AG09309 (cell line): ENCODE measurements at regions not wholly inside any gene's neighbourhood (a gene's known extent, or its start where the extent isn't known, plus 50 kb on each side); places are given as distances from the start of the nearest gene placed in this dataset.

Experiments
- DNase-seq: peaks from one replicate; pipeline ENCODE4 v3.0.0-alpha.2; 2010; ENCODE audit warnings: low read depth
- H3K4me3 ChIP-seq: 2 replicates; pipeline ENCODE4 v1.5.1; 2011; ENCODE audit warnings: mild to moderate bottlenecking, low read depth, low read length, moderate library complexity; ENCODE audit not compliant: control insufficient read depth
- TF ChIP-seq, protein P1 (sequence below): IDR thresholded peaks from 2 replicates; pipeline ENCODE4 v1.5.1; 2011; ENCODE audit warnings: mild to moderate bottlenecking, low read depth, low read length, inconsistent platforms; ENCODE audit not compliant: insufficient read depth, control insufficient read depth; ENCODE audit errors: missing control alignments

DNA sequence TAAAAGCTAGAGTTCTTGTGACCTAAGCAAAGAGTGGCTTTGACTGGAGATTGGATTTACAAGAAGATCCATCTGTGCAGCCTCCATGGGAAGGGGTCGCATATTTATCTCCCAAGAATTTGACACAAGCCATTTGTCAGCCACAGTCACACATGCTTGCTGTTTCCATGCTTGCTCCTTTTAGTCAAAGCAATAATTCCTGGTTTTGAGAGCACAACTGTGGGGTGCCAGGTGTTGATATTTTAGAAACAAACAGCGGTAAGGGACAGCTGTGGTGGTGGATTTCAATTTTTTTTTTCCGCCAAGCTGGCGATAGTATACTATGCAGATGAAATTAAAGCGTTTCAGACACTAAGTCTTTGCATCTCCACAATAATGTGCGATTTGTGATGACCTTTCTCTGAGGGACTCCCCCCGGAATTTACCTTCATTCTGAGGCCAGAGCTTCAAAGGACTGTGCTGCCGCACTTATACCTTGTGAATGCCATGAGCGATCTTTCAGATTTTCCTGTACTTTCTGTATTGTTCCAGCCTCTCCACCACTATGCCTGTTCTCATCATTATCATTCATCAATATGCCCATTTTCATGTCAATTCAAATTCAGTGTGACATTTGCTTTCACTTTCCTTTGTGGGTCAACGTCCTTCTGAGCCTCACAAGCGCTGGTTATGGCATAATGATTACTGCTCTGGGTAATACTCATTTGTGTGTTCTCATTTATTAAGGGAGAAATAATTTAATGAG lies 108.2 kb upstream of the KBTBD8 start:
- TF ChIP-seq, protein P1, sequence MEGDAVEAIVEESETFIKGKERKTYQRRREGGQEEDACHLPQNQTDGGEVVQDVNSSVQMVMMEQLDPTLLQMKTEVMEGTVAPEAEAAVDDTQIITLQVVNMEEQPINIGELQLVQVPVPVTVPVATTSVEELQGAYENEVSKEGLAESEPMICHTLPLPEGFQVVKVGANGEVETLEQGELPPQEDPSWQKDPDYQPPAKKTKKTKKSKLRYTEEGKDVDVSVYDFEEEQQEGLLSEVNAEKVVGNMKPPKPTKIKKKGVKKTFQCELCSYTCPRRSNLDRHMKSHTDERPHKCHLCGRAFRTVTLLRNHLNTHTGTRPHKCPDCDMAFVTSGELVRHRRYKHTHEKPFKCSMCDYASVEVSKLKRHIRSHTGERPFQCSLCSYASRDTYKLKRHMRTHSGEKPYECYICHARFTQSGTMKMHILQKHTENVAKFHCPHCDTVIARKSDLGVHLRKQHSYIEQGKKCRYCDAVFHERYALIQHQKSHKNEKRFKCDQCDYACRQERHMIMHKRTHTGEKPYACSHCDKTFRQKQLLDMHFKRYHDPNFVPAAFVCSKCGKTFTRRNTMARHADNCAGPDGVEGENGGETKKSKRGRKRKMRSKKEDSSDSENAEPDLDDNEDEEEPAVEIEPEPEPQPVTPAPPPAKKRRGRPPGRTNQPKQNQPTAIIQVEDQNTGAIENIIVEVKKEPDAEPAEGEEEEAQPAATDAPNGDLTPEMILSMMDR, result no peak
- DNase-seq, result no peak
- H3K4me3 ChIP-seq, result no peak overlapping the region

DNA sequence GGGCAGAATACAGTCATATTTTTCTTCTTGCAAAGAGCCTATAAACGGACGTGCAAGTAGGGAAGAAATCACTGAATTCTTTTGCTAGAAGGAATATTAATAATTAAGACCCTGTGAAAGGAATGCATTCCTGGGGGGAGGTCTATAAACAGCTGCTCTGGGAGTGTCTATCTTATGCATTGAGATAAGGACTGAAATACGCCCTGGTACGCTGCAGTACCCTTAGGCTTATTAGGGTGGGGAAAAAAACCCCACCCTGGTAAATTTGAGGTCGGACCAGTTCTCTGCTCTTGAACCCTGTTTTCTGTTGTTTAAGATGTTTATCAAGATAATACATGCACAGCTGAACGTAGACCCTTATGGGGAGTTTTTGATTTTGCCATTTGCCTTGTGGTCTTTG lies 100.0 kb upstream of the KBTBD8 start:
- TF ChIP-seq, protein P1, result no peak
- no peak for DNase-seq
- H3K4me3 ChIP-seq, result no peak overlapping the region

DNA sequence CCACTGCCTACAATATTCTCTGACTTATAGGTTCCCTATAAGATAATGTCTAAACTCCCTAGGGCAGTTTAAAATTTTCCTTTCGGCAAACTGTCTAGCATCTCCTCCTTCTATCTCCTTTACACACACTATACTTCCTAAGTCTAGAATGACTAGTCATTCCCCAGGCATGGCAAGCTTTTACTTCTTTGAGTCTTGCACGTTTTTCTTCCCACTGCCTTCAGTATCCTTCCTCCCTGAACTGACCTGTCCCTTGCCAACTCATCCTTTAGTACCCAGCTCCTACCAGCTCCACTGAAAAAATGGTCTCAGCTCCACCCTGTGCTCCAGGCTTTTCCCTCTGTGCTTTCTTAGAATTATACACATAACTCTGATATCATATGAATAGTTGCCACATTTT lies 93.8 kb upstream of the KBTBD8 start:
- no peak overlapping the region for H3K4me3 ChIP-seq
- TF ChIP-seq, protein P1, result no peak
- DNase-seq, result no peak

DNA sequence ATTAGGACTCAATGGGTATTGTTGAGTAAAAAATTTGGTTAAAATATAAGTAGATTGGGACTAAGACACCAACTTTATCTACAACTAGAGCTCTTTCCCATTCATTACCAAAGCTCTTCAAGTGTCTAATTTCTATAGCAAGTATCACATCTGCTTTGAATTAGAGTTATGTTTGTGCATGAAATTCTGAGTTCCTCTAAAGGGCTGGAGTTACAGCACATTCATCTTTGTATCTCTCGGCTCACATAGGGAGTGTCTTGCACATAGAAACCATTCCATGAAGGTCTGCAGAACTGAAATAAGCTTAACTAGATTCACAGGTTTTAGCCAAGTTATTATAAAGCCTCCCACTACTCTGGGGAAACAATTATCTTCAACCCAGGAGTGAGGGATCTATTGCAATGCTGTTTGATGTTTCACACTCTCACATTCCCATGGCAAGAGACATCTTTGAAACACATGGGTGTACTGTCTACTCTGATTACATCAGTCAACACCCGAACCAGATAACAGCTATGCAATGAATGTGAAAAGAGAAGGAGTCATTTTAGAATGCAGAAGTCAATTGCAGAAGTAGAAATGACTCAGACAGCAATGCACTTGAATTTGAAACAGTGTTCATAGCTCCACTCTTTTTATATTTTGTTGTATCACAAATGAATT lies 93.1 kb upstream of the KBTBD8 start:
- TF ChIP-seq, protein P1, result no peak
- no peak overlapping the region for H3K4me3 ChIP-seq

DNA sequence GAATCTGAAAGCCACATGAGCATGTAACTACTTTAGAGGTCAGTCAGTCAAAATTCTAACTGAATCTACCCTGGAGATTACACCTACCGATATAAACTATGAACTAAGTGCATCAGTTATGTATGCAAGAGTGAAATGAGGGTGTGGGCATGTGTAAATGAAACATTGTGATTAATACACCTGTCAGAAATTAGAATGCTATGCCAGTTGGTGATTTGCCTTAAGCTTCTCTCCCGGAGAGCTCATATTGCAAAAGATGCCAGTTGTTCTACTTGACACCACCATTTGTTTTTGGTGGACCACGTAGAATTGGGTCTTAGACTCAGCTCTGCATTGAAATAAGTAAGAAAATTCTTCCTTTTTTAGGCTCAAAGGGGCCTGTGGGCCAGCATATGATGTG lies 91.0 kb upstream of the KBTBD8 start:
- TF ChIP-seq, protein P1, result no peak
- no peak overlapping the region for H3K4me3 ChIP-seq
- no peak for DNase-seq

More for the DNA sequence above, 93.1 kb upstream of the KBTBD8 start:
- no peak for DNase-seq

DNA sequence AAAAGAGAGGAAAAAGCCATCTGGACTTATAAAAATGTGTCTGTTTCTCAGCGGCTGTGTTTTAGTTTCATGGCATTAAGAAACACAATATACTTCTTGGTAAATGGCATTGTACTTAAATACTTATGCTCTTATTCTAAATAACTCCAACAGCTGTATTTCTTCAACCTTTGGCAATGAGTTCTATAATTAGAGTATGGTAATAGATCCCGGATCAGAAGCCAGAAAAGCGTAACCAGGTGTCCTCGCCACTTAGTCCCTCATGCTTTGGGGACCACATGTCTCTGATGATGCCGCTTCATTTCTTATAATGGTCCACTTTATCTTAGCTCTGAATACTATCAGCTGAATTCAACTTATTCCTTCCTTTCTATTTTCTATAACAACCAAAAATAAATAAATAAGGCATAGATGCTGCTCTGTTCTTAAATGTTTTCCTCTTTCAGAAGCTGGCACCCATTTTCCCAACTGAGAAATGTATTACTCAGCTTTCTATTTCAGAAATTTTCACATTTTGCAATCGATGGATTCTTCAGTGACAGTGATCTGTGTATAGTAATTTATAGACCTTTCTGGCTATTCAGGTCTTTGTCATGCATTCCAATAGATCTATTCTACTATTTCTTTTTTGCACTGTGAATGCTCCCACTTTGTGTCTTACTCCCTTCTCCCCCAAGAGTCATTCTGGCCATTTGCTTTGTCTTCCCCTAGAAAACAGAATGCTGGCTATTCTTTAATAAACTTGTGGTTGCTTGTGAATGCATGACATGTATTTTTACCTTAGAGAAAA lies 87.6 kb upstream of the KBTBD8 start:
- H3K4me3 ChIP-seq, result no peak overlapping the region
- TF ChIP-seq, protein P1, result no peak
- no peak for DNase-seq
